K562 (cell line): ENCODE measurements at regions not wholly inside any gene's neighbourhood (a gene's known extent, or its start where the extent isn't known, plus 50 kb on each side); places are given as distances from the start of the nearest gene placed in this dataset.

Source experiments
- EGR1 ChIP-seq: fragments of 450-650 bp; conservative IDR thresholded peaks from 2 replicates; pipeline ENCODE4 v1.6.1; 2017; ENCODE audit warnings: mild to moderate bottlenecking
- EZH2 ChIP-seq: IDR thresholded peaks from 2 replicates; pipeline ENCODE4 v1.6.1; 2012; ENCODE audit warnings: low read depth, mild to moderate bottlenecking, inconsistent platforms, low read length, borderline replicate concordance
- HMG20A ChIP-seq: fragments of 450-650 bp; formaldehyde crosslinking; conservative IDR thresholded peaks from 2 replicates; pipeline ENCODE4 v1.4.0; 2020; ENCODE audit warnings: mild to moderate bottlenecking, mixed read lengths
- KLF13 ChIP-seq: fragments of 450-650 bp; IDR thresholded peaks from 2 replicates; pipeline ENCODE4 v1.6.1; 2016; ENCODE audit warnings: missing genetic modification characterization, low read depth, mild to moderate bottlenecking, missing compliant biosample characterization, moderate library complexity, borderline replicate concordance
- KLF16 ChIP-seq: IDR thresholded peaks from 2 replicates; pipeline ENCODE4 v1.6.1; 2016; ENCODE audit warnings: antibody characterized with exemption
- RFX5 ChIP-seq: IDR thresholded peaks from 2 replicates; pipeline ENCODE4 v1.6.1; 2011; ENCODE audit warnings: low read depth, mild to moderate bottlenecking, improper control_type of control experiment, low read length
- SMARCE1 ChIP-seq: fragments of 450-650 bp; IDR thresholded peaks from 2 replicates; pipeline ENCODE4 v1.7.1; 2016; ENCODE audit warnings: mild to moderate bottlenecking
- TBL1XR1 ChIP-seq, 2 experiments: IDR thresholded peaks; 2 replicates each; pipeline ENCODE4 v1.6.1; 2012; ENCODE audit warnings: improper control_type of control experiment in 2 of 2, low read length in 2 of 2, mild to moderate bottlenecking in 1 of 2
- ZFX ChIP-seq: sonication (generic); formaldehyde crosslinking; IDR thresholded peaks from 2 replicates; pipeline ENCODE4 v1.8.0; 2022; ENCODE audit warnings: mild to moderate bottlenecking, missing genetic modification reagents, moderate library complexity
- ZNF133 ChIP-seq: fragments of 250-450 bp; sonication (Bioruptor Pico); IDR thresholded peaks from 2 replicates; pipeline ENCODE4 v1.4.0; 2020; ENCODE audit warnings: mild to moderate bottlenecking
- ZNF780A ChIP-seq: fragments of 250-450 bp; sonication (Bioruptor Pico); IDR thresholded peaks from 2 replicates; pipeline ENCODE4 v1.5.0; 2021; ENCODE audit warnings: mild to moderate bottlenecking
- TF ChIP-seq, protein P1 (sequence below), 2 experiments: IDR thresholded peaks; 2 replicates each; pipeline ENCODE4 v1.6.1; 2012; ENCODE audit warnings: improper control_type of control experiment in 2 of 2, low read depth in 2 of 2, low read length in 2 of 2, borderline replicate concordance in 1 of 2
- TF ChIP-seq, protein P2 (sequence below): fragments of 450-650 bp; conservative IDR thresholded peaks from 2 replicates; pipeline ENCODE4 v1.6.1; 2016; ENCODE audit warnings: missing genetic modification characterization, low read depth, mild to moderate bottlenecking, control low read depth, missing compliant biosample characterization

DNA sequence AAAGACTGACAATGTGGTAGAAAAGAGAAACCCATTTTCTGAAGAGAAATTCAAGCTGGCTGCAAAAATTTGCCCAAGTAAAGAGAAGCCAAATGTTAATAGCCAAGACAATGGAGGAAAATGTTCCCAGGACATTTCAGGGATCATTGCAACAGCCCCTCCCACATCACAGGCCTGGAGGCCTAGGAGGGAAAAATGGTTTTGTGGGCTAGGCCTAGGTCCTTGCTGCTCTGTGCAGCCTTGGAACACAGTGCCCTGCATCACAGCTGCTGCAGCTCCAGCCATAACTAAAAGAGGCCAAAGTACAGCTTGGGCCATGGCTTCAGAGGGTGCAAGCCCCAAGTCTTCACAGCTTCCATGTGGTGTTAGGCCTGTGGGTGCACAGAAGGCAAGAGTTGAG is 332.4 kb upstream of the LRIG3 start:
- TF ChIP-seq SMARCE1 (no peak), ZFX (no peak), TBL1XR1 (IDR thresholded peaks at IDR 0.05; ENCODE audit: low read length in 2 of 2) (no peak), EZH2 (no peak), ZNF780A (CRISPR knock-in tag) (no peak), HMG20A (no peak), RFX5 (no peak), EGR1 (no peak), KLF16 (no peak), ZNF133 (CRISPR knock-in tag) (no peak), KLF13 (tag) (no peak)
- TF ChIP-seq, protein P1, sequence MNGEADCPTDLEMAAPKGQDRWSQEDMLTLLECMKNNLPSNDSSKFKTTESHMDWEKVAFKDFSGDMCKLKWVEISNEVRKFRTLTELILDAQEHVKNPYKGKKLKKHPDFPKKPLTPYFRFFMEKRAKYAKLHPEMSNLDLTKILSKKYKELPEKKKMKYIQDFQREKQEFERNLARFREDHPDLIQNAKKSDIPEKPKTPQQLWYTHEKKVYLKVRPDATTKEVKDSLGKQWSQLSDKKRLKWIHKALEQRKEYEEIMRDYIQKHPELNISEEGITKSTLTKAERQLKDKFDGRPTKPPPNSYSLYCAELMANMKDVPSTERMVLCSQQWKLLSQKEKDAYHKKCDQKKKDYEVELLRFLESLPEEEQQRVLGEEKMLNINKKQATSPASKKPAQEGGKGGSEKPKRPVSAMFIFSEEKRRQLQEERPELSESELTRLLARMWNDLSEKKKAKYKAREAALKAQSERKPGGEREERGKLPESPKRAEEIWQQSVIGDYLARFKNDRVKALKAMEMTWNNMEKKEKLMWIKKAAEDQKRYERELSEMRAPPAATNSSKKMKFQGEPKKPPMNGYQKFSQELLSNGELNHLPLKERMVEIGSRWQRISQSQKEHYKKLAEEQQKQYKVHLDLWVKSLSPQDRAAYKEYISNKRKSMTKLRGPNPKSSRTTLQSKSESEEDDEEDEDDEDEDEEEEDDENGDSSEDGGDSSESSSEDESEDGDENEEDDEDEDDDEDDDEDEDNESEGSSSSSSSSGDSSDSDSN (IDR thresholded peaks at IDR 0.05; ENCODE audit: borderline replicate concordance in 1 of 2, low read depth in 2 of 2, low read length in 2 of 2), result no peak
- TF ChIP-seq, protein P2, sequence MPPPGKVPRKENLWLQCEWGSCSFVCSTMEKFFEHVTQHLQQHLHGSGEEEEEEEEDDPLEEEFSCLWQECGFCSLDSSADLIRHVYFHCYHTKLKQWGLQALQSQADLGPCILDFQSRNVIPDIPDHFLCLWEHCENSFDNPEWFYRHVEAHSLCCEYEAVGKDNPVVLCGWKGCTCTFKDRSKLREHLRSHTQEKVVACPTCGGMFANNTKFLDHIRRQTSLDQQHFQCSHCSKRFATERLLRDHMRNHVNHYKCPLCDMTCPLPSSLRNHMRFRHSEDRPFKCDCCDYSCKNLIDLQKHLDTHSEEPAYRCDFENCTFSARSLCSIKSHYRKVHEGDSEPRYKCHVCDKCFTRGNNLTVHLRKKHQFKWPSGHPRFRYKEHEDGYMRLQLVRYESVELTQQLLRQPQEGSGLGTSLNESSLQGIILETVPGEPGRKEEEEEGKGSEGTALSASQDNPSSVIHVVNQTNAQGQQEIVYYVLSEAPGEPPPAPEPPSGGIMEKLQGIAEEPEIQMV (tag), result no peak
